Adrenal gland (tissue), 5 donors: ENCODE measurements at regions not wholly inside any gene's neighbourhood (a gene's known extent, or its start where the extent isn't known, plus 50 kb on each side); places are given as distances from the start of the nearest gene placed in this dataset.

Experiments used
- CTCF ChIP-seq, 6 experiments: fragments of 450-650 bp in 4 of 6; fragments of 200-600 bp in 2 of 6; sonication (generic) in 1 of 6; IDR thresholded peaks; 1 replicate in 5 of 6; 2 replicates in 1 of 6; pipeline versions ENCODE4 v1.5.1 to v1.8.0; 2016 to 2021; ENCODE audit warnings: antibody characterized with exemption in 6 of 6, mild to moderate bottlenecking in 2 of 6, moderate library complexity in 1 of 6
- POLR2A ChIP-seq, 2 donors: fragments of 450-650 bp; IDR thresholded peaks; one replicate each; pipeline ENCODE4 v1.6.1; 2017; ENCODE audit warnings: antibody characterized with exemption in 2 of 2, mild to moderate bottlenecking in 2 of 2, moderate library complexity in 1 of 2
- donor health status: DM: no; HTN: no; CAD: no.

- TF ChIP-seq POLR2A (IDR thresholded peaks at IDR 0.05), result no peak
- TF ChIP-seq CTCF (IDR thresholded peaks at IDR 0.05), result no peak
Observed at GRCh38 chr10:59517341-59517899, 155.1 kb upstream of the FAM13C start.
